Head of caudate nucleus (tissue), 42 donors: ENCODE measurements at regions not wholly inside any gene's neighbourhood (a gene's known extent, or its start where the extent isn't known, plus 50 kb on each side); places are given as distances from the start of the nearest gene placed in this dataset.

Experiments used
- DNase-seq, 42 donors: peaks; one replicate each; pipeline versions ENCODE4 v3.0.0 to v3.0.0-alpha.2; 2020 to 2021; ENCODE audit warnings: mixed read lengths in 7 of 42
- intact Hi-C: fragments of 100-400 bp; cut with DNase I; formaldehyde crosslinking; loops from one replicate; pipeline ENCODE4 v1.15.0; 2022

DNA sequence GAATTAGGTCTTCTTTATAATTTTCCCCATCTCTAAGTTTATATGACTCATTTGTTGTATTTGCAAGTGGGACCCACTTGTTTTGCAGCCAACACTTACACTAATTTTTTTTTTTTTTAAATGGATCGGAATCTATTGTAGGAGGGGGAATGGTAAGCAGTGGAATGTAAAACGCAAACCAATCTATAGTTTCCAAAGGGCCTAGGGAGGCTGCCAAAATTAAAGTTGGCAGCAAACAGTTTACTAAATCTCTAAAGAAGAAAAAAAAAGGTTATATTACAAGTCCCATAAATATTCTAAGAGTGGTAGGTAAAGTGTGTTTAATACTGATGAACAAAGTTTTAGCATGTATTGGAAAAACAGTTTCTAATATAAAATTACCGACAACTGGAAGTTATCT, 416.8 kb upstream of the SALL1 start:
- intact Hi-C loops: no loop called here
- no peak for DNase-seq

DNA sequence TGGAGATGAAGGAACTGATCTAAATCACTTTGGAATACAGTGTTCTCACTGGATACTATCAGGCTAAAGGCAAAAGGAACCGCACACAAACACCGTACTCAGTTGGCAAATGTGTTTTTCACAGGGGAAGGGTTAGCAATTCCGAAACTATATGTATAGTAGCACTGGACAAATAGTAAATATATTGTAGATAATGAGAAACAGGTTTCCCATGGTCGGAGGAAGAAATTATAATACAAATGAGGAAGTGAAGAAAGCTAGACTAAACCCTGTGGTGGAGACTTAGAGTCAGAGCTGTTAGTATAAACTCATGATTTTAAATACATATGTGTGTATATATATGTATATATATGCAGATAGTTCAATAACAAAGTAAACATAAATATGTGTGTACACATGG, 414.1 kb upstream of the SALL1 start:
- intact Hi-C loops: no loop called here
- no peak for DNase-seq

DNA sequence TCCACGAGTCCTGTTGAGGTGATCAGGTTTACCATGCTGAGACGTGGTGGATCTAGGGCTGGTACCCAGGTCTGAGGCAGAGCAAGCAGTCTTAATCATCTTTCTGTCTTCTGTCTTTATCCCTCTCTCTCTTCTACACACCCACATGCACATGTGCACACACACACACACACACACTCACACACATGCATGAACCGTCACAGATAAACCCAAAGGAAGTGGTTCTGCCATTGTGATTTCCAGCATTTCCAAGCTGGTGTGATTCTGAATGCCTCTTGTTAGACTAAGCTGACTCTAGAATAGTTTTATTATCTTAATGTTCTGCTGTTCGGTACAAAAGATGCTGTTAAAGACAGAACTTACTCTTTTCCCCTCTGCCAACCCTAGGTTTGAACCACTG, 411.8 kb upstream of the SALL1 start:
- intact Hi-C loops: no loop called here
- DNase-seq: no peak

DNA sequence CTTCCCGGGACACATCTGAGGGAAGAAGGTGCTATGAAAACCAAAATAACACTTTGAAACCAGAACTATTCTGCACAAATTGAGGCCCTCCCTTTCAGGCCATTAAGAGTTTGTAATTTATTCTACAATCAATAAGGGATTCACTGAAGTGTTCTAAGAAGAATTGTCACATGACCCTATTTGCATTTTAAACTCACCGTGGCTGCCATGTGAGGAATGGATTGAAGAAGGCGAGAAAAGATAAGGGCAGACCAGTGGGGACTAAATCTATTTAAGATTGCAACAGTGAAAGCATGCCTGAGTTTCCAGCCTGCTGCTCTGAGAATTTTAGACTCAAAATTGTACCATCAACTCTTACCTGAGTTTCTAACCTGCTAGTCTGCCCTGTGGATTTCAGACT, 408.8 kb upstream of the SALL1 start:
- no peak for DNase-seq
- intact Hi-C loops: no loop called here

DNA sequence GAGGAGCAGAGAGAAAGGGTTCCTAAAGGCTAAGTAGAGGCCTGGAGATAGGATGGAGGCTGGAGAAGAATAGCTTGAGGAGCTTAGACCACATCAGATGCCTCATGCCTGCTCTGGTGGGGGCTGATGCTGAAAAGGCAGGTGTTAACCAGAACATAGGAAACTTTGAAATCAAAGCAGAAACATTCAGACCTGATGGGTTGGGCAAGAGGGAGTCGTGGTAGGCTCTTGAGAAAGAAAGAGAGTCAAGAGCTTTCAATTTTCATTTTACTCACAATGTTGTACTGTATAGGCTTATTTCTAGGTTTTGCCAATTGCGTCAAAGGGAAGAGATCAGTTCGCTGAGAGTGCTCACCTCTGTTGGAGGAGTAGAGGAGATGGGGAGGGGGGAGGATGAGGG, 406.6 kb upstream of the SALL1 start:
- DNase-seq: no peak
- intact Hi-C loops: no loop called here

DNA sequence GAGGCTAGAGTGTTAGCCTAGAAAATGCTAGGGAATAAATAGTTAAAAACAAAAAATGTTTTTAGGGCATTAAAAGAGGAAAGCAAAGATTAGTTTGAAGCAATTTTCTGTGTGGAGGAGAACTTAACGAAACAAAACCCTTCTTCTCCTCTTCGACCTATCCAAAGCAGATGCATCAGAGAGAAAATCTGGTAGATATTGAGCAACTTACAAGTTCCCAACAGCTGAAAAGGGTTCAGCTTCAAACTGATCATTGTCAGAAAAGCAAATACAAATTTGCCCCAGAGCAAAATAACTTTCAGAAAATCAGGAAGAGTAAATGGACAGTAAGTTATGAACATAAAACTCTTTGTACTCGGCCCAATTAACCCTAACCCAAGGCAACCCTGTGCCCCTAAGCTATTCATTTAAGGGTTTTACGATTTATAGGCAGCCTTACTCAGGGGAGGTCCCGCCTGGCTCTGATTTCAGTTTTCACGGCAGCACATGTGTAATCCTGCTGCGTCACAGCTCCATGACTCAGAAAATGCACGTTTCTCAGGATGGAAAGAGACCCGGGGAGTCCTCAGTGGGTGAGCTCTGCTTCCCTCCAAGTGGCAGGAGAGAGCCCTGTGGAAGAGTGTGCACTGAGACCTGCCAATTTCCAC, 405.7 kb upstream of the SALL1 start:
- no peak for DNase-seq
- intact Hi-C loops: no loop called here

DNA sequence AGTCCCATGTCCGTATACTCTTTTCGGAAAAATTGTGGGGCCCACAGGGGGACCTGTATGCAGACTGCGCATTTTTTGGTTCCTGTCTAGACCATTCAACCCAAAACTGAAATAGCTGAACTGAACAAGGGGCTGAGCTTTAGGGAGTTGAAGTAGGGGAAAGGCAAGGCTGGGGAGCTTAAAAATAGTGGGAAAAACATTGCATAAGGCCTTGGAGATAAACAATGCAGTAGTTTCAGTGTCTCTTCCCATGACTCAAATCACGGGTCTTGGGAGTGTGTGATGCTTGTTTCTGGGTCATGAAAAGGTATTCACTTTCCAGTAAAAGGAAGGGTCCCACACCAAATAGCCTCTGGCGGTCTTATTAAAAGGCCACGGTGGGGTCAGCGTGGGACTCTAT, 402.8 kb upstream of the SALL1 start:
- DNase-seq: no peak
- intact Hi-C loops: no loop called here

DNA sequence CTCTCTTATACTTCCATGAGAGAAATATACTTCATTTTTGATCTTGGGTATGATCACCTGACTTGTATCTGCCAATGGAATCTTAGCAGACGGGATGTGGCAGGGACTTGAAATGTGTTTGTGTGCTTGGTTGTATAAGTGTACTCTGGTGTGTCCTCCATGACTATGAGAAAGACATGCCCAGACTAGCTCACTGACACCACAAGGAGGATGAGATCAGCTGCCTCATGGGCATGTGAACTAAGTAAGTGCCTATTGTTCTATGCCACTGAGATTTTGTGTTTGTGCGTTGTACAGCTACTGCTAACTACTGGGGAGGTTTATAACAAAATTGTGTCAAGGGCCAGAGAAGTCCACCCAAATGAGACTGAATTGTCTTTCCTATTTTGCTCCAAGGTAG, 402.2 kb upstream of the SALL1 start:
- intact Hi-C loops: no loop called here
- no peak for DNase-seq

DNA sequence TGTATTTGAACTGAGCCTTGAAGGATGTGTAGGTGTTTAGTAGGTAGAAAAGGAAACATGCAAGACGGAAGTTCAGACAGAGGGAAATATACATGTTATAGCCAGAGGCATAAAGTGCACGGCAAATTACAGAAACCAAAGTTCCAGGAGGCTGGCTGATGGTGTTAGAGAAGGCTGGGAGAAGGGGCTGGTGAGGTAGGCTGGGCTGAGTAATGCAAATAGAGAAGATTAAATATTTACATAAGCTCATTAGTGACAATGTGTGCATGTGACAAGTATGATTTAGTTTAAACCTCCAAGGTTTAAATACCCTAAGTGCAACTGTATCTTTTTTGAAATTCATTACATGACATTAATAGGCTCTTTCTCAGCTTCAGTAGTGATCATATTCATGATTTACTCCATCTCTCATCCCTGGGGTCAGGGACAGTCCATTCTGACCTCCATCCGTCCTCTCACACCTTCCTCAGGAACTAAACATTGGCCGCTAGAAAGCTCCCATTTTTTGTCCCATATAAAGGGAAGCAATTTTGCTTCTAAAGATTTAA, 399.8 kb upstream of the SALL1 start:
- intact Hi-C loops: no loop called here
- DNase-seq: no peak

DNA sequence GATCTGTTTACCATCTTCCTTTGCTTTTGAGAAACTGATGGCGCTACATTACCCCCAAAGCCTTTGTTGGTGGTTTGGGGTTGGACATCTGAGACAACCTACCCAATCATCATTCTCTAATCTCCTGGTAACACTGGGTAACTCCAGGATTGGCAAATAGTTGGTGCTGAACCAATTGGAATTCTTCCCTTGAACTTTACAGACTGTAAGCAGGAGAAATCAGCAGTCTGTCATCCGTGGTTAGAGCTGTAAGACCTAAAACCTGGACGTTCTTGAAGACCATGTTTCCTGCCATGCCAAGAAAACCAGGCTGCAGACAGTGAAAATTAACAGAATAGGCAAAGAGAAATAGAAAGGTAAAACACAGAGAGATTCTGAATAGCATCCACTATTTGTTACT, 398.8 kb upstream of the SALL1 start:
- intact Hi-C loops: no loop called here
- DNase-seq: no peak

DNA sequence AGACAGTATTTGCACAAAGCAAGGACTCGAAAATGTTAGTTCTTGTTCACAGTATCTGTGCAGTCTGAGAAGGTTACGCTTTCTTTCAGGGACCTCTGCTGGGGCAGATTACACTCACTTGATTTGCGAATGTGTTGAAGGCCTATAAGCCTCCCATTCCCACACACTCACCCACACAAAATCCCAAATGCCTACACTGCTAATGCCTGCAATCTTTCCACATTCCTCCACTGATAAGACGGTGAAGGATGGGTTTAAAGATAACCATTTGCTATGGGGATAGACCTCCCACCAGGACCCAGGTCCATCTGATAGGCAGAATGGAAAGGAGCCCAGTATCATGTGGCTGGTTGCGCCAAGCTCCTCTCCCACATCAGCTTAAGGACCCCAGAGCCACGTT, 394.9 kb upstream of the SALL1 start:
- DNase-seq: no peak
- intact Hi-C loops: no loop called here

DNA sequence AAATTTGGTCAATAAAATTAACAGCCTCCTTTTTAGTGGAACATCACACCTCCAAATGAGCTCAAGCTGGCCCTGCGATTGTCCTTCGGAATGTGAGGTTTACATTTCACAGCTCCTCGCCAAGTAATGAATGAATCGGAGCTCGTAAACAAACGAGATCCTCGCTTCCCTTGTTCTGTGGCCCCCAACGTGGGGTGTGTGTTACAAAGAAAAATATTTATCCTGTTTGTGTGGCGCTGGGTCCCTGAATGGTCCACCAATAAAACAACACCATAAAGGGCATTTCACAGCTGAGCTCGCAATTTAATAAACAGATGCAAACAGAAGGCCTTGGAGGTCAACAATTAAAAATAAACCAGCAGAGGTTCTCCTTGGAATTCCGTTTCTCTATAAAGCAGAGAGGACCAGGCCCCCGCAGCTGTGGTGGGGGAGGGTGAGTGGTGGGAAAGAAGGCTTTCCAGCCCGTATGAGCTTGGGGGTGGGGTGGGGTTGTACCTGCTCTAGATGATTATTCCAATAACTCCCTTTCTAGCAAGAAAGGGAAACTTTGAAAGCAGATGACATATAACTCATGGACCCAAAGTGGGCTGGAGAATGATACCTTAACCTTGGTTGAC, 393.9 kb upstream of the SALL1 start:
- intact Hi-C loops: no loop called here
- DNase-seq: no peak

DNA sequence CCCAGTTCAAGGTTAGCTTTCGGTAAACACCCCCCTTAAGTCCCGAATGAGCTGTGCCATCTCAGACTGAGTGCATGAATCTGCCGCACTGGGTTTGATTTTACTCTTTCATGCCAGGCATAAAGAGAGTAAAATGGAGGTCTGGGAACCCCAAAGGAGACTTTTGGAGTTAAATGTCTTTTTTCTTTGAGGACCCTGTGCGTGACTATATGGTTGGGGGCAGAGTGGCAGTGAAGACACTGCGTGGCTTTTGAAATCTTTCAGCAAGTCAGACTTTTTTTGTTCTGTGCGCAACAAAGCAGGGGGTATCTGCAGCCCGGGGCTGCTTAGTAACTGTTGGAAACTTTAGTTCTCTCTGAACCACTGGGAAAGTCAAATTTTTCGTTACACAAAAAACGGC, 392.9 kb upstream of the SALL1 start:
- intact Hi-C loops: no loop called here
- DNase-seq: no peak

DNA sequence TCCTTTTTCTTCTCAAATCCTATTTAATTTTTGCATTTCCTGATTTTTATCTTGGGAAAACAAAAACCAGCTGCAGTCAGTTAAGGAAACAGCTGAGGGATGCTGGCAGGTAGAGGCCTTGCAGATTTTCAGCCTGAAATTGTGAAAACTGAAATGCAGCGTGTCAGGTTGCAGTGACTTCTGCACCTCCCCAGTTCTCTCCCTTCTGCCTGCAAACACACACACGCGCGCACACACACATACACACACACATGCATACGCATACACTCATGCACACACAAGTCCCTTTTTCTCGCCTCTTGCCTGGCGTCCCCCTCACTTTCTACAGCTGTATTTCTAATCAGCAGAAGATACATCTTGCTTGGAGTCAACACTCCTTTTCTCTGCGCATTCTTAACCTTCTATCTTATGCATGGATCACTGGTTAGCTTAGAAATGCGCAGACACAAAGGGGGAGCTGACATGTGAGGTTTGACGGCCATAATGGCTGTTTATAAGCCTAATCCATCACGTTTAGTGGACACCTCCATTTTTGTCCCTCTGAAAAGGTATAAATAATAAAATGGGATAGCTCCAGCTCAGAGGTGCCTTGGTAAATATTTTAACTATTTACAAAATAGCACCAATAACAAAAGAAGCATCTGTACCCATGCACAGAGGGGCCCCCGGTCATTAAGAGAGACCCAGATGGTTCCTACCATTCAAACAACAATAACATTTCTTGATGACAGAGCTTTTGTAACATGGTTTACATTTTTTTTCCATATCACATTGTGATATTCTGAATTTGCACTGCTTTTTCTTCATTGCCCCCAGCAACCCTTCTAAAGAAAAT, 392.1 kb upstream of the SALL1 start:
- intact Hi-C loops: no loop called here
- no peak for DNase-seq

DNA sequence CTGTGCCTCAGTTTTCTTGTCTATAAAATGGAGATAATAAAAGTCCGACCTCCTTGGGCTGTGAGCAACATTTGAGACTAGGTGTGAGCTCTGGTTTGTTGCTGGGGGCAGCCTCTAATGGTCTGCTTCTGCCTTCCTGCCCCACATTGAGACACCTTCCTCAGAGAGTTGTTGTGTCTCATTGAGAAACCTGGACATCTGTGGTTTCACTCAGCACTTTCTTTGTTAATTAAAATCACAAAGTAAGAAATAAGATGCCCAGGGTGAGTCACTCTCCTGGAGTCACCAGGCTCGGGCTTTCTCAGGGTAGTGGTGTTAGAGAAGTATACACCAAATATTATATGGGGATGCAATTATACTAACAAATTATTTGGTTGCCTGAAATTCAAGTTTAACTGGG, 389.2 kb upstream of the SALL1 start:
- no peak for DNase-seq
- intact Hi-C loops: no loop called here

DNA sequence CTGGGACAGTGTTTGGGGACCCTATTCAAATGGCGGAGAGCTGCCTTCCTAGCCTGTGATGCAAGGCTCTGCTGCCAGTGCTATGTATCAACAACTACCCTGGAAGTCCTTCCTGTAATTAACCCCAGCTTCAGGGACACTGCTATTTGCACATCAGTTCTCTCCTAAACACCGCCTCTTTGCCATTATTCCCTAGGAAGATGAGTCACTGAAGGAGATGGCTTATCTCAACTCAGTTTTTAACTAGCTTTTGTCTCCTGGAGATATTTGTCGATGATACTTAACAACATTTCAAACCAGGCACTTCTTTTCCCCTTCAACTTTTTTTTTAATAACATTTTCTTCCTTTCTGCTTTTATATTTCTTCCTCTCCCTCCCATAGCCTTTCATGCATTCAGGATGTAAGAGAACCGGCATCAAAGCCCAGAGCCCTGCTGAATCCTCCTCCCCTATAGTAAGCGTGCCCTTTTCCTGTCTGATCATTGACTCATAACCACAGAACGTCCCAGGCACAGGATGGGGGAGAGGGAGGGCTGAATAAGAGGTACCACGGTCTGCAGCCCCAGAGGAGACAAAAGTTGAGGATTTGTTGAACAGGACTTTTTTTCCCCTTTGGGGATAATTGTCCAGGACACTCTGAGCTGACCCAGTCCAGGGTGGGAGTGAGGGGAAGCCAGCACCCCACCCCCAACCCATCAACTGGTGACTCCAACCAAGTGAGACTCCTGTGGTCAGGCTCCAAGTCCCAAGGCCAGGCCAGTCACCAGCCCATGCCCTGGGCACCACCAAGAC, 387.8 kb upstream of the SALL1 start:
- peak in 2 of 42 donors; percentile 18 to 38 for DNase-seq
- intact Hi-C loops: no loop called here

DNA sequence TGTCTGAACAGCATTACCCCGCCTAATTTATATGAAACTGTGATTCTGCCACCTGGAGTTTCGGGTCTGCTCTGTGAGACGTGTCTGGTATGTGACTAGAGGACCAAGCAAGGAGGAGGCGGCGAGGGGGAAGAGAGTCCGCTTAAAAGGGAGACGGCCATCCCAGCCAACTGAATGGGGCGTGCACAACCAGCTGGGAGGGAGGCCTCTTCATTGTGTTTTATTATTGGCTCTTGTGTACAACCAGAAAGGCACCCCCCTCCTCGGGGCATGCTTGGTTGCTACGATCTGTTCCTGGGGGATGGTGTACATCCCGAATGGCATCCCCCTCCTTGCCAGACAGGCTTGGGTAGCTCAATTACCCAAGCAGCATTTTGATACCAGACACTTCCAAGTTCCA, 384.5 kb upstream of the SALL1 start:
- DNase-seq: peak in 19 of 42 donors; percentile 11 to 64 (median 21)
- intact Hi-C loops: no loop called here

DNA sequence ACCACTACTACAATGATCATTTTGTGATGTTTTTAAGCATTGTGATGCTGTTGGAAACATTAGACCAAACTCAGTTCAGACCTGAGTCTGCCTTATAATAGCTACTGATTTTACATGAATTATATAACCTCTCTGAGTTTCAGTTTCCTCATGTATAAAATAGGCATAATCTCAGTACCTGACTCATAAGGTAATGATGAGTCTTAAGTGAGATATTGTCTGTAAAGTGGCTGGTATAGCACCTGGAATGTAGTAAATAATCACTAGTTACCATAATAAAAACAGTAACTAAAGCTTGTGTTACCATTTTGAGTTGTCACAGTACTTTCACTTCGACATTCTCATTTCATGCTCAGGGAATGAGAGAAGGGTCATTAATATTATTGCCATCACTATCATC, 381.5 kb upstream of the SALL1 start:
- intact Hi-C loops: no loop called here
- DNase-seq: no peak

DNA sequence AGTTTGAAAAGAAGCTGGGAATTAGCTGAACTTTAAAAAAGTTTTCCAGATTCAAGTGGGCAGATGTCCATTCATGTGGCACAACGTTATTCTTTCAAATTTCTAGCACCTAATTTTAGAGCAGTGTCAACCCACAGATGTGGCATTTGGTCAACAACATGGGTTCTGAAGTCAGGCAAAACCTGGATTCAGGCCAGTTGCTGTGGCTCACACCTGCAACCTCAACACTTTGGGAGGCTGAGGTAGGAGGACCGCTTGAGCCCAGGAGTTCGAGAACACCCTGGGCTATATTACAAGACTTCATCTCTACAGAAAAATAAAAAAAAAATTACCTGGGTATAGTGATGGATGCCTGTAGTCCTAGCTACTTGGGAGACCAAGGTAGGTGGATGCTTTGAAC, 380.2 kb upstream of the SALL1 start:
- DNase-seq: no peak
- intact Hi-C loops: no loop called here

DNA sequence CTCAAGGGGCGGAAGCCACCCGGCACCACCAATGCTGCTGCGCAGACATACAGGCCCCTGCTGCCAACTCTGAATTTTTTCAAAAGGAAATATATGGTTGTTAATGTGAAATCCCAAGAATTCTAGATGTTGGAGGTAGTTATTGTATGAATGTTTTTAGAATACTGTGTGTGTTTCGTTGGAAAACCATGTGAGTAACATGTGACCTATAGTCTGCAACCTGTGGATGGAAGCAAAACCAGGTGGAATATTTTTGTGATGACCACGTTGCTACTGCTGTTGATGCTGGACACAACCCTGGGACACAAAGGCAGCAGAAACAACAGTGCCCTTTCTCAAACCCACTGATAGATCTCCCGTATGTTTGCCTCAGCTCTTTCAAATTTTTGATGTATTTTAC, 376.3 kb upstream of the SALL1 start:
- intact Hi-C loops: loop anchor here (10.0 kb wide), 1 partner anchor 373 kb away; the partner anchor contains the start of gene SALL1
- DNase-seq: no peak
